ENCODE measurements at regions not wholly inside any gene's neighbourhood (a gene's known extent, or its start where the extent isn't known, plus 50 kb on each side); places are given as distances from the start of the nearest gene placed in this dataset.
"Not testable (repeated sequence)": the region's sequence is repeated elsewhere in the genome, so short reads cannot be mapped to it uniquely, and the experiment has no call there.

DNA sequence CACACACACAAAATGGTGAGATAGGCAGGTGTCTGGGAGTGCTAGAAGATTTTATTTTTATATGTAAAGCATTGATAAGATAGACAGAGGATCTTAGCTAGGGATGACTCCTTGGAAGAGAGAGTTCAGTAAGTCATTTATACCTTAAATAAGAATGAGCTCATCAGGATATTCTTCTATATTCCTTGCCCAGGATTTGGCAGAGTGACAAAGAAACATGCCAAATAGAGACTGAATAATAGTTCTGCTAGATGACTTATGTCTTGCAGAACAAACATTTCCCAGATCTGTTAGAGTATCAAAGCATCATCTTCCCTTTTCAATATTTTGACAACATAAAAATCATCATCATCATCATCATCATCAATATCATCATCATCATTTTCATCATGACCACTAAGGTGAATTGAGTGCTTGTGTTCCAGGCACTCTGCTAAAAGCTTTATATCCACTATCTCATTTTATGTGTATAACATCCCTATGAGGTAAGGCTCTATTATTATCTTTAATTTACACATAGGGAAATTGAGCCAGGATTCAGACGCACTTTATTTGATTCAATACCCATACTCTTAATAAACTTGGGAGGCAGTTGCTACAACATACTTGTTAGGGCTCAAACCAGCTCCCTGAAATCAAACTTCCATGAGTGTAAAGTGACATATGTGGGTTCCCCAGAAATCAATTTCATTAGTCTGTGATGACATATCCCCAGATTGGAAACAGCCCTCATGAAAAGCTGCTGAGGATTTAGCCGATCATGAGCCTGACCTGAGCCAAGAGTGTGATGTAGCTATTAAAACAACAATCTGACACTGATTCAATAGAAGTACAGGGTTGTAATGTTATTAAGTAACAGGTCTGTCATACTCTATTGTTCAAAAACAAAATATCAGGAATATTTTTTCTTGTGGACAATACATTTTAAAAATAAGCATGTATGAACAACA lies 176.3 kb upstream of the SEMA6A start:
- DNase-seq: no peak

DNA sequence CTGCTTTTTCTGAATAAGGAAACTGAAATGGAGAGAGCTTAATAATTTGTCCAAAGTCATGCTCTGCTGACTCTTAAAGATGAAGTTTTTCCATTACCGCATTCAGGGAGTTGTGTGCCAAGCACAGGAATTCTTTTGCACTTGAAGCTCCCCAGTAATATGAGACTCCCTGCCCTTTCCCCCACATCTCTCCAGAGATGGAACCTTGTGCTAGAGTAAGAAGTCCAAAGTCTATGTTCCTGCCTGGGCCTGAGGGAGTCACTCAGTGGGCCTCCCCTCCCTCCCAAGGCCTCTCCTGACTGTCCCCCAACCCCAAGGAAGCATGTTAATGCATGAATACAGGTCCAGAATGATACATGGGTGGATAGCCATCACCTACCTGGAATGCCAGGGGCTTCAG lies 173.3 kb upstream of the SEMA6A start:
- DNase-seq: no peak

GRCh38 chr5:116746668-116747067 lies 172.0 kb upstream of the SEMA6A start:
- DNase-seq: no peak

DNA sequence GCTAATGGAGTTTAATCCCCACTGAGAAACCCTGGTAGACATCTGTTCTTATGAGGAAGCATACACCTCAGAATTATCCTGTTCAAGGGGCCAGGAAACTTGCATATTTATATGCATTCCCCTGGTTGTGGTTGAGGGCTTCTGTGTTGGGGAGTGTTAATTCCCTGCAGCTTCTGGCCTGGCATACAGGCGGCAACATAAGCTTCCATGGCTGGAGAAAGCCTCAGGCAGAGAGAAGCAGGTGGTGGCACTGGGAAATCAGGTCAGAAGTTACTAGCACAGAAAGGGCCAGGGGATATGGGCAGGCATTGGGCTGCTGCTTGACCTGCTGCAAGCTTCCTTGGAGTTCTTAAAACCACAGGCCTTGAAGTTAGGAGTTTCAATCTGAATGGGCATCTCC lies 166.1 kb upstream of the SEMA6A start:
- no peak for DNase-seq

GRCh38 chr5:116739571-116739970 lies 164.9 kb upstream of the SEMA6A start:
- no peak for DNase-seq

GRCh38 chr5:116738615-116739261 lies 164.1 kb upstream of the SEMA6A start:
- no peak for DNase-seq

DNA sequence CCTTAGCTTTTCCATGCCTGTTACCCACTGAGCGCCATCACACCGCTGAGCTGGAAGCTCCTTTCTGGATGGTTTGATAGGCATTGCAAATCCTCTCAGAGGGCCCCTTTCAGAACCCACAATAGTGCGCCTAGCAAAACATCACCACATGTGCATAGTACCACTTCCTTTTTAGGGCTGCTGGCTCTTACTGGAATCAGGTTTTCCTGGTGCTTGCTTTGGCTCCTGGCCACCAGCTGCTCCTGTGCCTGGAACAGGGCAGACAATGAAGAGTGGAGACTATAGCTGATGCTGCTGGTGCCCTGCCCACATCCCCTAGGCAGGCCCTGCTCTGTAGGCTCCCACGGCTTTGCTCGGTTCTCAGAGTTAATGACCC lies 163.6 kb upstream of the SEMA6A start:
- no peak for DNase-seq

DNA sequence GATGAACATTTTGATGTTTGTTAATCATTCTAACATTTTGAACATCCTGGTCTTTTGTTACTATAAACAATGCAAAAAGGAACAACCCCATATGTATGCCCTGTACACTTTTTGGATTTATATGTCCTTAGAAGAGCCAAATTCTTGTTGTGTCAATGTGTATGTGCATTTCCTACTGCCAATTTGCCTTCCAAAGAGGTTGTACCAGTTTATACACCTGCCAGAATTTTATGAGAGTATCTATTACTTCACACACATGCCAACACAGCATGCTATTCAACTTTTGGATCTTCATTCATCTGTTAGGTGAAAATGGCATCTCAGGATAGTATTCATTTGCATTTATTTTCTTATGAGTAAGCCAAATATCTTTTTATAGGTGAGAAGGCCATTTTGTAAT lies 162.0 kb upstream of the SEMA6A start:
- DNase-seq: no peak

- DNase-seq: no peak
Observed at GRCh38 chr5:116733991-116734975, 159.7 kb upstream of the SEMA6A start.

GRCh38 chr5:116732591-116732990 lies 158.0 kb upstream of the SEMA6A start:
- DNase-seq: no peak

DNA sequence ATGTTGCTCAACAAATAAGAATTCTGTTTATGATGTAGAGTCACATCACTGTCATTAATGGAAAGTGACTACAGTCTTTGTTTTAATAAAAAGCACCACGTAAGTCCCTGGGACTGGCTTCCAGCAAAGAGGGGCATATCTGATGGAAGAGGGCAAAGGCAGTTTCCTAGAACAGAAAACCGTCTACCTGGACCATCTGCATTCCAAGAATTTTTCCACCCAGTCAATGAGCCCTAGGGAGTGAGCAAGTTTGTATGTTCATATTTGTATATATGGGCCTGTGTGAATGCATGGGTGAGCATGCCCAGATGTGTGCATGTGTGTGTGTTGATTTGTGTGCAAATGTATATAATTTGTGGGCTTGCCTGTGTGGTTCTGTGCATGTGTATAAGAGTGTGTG lies 156.8 kb upstream of the SEMA6A start:
- DNase-seq: no peak

GRCh38 chr5:116730706-116731105 lies 156.1 kb upstream of the SEMA6A start:
- DNase-seq: no peak

- no peak for DNase-seq
Observed at GRCh38 chr5:116730185-116730584, 155.6 kb upstream of the SEMA6A start.

- no peak for DNase-seq
Observed at GRCh38 chr5:116727248-116727647, 152.6 kb upstream of the SEMA6A start.

DNA sequence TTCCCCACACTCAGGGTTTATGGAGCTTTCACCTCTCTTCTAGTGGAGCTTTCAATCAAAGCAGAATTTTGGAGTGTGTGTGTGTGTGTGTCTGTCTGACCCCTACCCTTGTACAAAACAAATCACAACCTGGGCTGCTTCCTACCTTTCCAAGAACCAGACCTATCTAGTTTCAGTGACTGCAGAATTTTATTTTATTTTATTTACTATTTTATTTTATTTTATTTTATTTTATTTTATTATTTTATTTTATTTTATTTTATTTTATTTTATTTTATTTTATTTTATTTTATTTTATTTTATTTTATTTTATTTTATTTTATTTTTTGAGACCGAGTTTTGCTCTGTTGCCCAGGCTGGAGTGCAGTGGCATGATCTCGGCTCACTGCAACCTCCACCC lies 151.6 kb upstream of the SEMA6A start:
- DNase-seq: not testable (repeated sequence)

DNA sequence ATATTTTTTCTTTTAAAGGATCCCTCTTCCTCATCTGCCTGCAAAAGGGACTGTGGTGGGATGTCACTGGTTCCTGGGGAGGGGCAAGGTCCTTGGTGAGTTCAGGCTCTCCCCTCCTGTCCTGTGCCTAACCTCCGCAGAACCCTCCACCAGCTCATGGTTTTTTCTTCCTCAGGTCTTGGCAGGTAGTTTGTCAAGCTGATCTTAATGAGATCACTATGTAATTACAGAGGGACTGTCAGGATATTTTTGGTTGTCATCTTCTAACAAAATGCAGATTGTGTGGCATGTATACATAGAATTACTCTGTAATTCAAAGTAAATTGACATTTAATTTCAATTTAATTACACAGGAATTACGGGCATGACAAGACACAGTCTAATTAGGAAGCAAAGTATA lies 150.3 kb upstream of the SEMA6A start:
- DNase-seq: no peak

DNA sequence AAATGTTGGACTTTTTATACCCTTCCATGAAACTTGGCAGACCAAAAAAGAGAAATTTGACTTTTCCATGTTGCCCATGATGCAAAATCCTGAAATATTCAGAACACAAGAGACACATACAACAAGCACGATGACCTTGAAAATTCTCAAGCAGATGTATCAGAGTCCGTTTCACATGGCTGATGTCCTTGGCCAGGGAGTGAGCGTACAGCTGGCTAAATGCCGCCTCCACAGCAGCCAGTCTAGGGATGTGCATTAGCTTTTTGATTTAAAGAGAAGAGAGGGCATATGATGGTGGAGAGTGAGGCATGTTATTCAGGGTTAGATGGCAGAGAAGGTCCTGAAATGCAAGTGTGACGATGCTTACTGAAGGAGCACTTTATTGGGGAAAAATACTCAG lies 148.0 kb upstream of the SEMA6A start:
- no peak for DNase-seq

- no peak for DNase-seq
Observed at GRCh38 chr5:116719106-116719505, 144.5 kb upstream of the SEMA6A start.

GRCh38 chr5:116718317-116718716 lies 143.7 kb upstream of the SEMA6A start:
- DNase-seq: no peak

- no peak for DNase-seq
Observed at GRCh38 chr5:116709082-116709481, 134.5 kb upstream of the SEMA6A start.

GRCh38 chr5:116705121-116705519 lies 130.5 kb upstream of the SEMA6A start:
- DNase-seq: not testable (repeated sequence)

DNA sequence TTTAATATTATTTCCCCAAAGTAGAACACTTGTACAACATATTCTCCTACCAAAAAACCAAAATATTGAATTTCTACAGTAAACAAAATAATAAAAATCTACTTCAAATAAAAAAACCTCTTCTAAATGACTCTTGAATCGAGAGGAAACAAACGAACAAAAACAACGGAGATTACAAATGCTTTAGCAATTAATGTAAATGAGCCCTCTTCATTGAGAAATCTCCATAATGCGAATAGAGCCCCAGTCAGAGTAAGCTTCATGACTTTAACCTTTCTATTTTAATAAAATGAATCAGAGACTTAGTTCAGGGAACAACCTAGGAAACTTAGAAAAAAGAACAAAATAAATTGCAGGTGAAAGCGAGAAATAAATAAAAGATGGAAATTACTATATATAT lies 129.3 kb upstream of the SEMA6A start:
- no peak for DNase-seq

DNA sequence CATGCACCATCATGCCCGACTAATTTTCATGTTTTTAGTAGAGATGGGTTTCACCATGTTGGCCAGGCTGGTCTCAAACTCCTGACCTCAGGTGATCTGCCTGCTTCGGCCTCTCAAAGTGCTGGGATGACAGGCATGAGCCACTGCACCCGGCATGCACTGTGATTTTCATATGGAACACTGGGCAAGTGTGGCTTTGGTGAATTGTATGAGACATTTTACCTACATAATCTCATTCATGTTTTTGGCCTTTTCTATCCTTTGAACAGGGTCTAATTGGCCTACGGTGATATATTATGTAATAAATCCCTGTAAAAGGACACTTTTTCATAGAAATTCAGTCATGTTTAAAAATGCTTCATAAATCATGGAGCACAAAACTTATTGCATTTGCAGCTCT lies 128.7 kb upstream of the SEMA6A start:
- no peak for DNase-seq
